ENCODE measurements at regions not wholly inside any gene's neighbourhood (a gene's known extent, or its start where the extent isn't known, plus 50 kb on each side); places are given as distances from the start of the nearest gene placed in this dataset.

DNA sequence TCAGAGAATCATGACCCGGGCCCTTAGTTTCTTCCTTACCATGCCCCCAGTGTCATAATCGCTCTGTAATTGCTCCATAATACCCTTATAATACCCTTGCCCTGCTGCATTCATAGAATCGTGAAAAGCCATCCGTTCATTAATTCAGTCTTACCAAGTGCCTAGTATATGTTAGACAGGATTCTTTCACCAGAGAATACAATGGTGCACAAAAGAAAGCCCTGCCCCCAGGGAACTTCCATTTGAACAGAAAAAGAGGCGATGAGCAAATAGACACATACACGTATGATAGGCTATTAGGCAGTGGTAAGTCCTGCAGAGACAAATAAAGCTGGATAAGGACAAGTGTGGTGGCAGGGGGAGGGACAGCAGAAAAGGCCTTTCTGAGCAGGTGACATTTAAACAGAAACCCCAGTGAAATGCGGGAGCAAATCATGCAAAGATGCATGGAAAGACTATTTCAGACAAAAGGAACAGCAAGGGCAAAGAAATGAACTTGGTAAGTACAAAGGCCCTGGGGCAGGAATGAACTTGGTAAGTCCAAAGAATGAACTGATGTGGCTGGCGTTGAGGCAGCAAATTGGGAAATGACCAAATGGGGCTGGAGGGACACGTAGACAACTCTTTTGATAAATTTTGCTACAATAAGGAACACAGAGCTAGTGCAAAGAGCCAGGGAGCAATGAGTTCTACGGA is 74.6 kb upstream of the CREB3L1 start:
- BruUV-seq (replicated peaks), result no TSS peak
- Histone ChIP-seq H3K4me2 (ENCODE audit: low read length) (no peak overlapping the region), H3K4me1 (ENCODE audit: insufficient read depth, low read length, poor library complexity, severe bottlenecking) (no peaks in the 10 kb centered on the region), H3K4me3 (ENCODE audit: low read depth, low read length, poor library complexity, severe bottlenecking) (no peak overlapping the region), H3K79me2 (ENCODE audit: insufficient read depth, low read depth, low read length) (no peaks in the 10 kb centered on the region), H3K9me3 (ENCODE audit: low read length) (no peaks in the 10 kb centered on the region), H3K9me2 (ENCODE audit: insufficient read depth, low read length) (no peaks in the 10 kb centered on the region), H3K36me3 (ENCODE audit: insufficient read depth, low read length) (no peaks in the 10 kb centered on the region), H4K20me1 (ENCODE audit: insufficient read depth, low read length) (no peaks in the 10 kb centered on the region), H2AFZ (ENCODE audit: low read length) (no peak overlapping the region), H3K27ac (ENCODE audit: low read depth, low read length, poor library complexity, severe bottlenecking) (no peak overlapping the region)
- DNase-seq (ENCODE audit: low spot score), result no peak
- POLR2A ChIA-PET, result interaction anchor here (0.6 kb wide), 2 partner anchors 86 to 126 kb away, joined by 3 read pairs; no protein-coding TSS in a partner anchor
- intact Hi-C loops (cut with micrococcal nuclease; ENCODE audit: unreplicated experiment), result no loop called here
- TF ChIP-seq, protein P1, sequence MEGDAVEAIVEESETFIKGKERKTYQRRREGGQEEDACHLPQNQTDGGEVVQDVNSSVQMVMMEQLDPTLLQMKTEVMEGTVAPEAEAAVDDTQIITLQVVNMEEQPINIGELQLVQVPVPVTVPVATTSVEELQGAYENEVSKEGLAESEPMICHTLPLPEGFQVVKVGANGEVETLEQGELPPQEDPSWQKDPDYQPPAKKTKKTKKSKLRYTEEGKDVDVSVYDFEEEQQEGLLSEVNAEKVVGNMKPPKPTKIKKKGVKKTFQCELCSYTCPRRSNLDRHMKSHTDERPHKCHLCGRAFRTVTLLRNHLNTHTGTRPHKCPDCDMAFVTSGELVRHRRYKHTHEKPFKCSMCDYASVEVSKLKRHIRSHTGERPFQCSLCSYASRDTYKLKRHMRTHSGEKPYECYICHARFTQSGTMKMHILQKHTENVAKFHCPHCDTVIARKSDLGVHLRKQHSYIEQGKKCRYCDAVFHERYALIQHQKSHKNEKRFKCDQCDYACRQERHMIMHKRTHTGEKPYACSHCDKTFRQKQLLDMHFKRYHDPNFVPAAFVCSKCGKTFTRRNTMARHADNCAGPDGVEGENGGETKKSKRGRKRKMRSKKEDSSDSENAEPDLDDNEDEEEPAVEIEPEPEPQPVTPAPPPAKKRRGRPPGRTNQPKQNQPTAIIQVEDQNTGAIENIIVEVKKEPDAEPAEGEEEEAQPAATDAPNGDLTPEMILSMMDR (conservative IDR thresholded peaks at IDR 0.05; ENCODE audit: low read length), result no peak
- TF ChIP-seq EZH2phosphoT487 (IDR thresholded peaks at IDR 0.05; ENCODE audit: borderline replicate concordance, low read depth, low read length), result no peak
- CTCF ChIA-PET (ENCODE audit: unreplicated experiment), result no interaction called here

DNA sequence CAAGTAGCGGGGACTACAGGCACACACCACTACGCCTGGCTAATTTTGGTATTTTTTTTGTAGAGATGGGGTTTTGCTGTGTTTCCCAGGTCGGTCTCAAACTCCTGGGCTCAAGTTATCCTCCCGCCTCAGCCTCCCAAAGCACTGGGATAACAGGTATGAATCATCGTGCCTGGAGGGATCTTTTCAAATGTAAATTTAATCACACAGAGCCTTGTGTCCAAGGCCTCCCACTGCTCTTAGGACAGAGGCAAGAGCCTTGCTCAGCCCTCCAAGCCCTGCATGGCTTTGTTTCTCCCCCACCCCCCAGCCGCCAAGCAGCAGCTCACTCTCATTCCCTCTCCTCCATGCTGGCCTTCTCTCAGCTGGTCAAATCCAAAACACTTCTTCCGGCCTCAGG is 75.3 kb upstream of the CREB3L1 start:
- TF ChIP-seq, protein P1 (conservative IDR thresholded peaks at IDR 0.05; ENCODE audit: low read length), result no peak
- TF ChIP-seq EZH2phosphoT487 (IDR thresholded peaks at IDR 0.05; ENCODE audit: borderline replicate concordance, low read depth, low read length), result no peak
- CTCF ChIA-PET (ENCODE audit: unreplicated experiment), result no interaction called here

DNA sequence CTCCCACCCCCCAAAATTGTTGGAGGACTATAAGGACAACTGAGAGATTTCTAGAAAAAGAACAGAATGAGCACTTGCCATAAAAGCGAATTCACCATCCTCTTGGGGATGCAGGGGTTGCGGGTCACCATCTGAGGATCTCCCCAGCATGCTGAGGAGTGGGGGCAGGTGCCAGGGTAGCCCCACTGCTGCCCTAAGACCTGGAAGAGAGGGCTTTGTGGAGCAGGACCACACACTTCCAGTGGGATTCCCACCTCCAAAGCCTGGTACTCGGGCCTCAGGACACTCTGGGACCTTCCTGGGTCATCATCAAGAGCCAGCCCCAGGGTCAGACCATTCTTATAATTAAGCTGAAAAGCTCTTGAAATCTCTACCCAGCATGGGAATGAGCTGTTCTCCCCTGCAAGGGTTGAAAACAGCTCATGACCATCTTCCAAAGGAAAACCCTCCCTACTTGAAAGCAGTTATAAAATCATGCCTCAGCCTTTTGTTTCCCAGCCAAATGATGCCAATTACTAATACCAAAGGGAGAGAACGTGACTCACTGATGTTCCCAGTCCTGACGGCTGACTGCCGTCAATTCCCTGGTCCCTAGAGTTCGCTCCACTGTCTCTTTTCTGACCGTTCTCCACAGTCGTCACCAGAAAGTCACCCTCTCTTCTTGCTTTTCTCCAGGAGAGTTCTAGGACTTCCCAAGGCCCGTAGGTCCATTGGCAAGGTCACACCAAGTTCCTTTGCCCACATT is 76.8 kb upstream of the CREB3L1 start:
- H3K27ac ChIP-seq (ENCODE audit: low read depth, low read length, poor library complexity, severe bottlenecking), result no peak overlapping the region
- no peaks in the 10 kb centered on the region for H4K20me1 ChIP-seq (ENCODE audit: insufficient read depth, low read length)
- H3K79me2 ChIP-seq (ENCODE audit: insufficient read depth, low read depth, low read length), result no peaks in the 10 kb centered on the region
- H3K4me3 ChIP-seq (ENCODE audit: low read depth, low read length, poor library complexity, severe bottlenecking), result no peak overlapping the region
- intact Hi-C loops (cut with micrococcal nuclease; ENCODE audit: unreplicated experiment), result no loop called here
- POLR2A ChIA-PET, result no interaction called here
- DNase-seq (ENCODE audit: low spot score), result no peak
- no peaks in the 10 kb centered on the region for H3K9me3 ChIP-seq (ENCODE audit: low read length)
- BruUV-seq (replicated peaks), result no TSS peak
- H3K4me2 ChIP-seq (ENCODE audit: low read length), result no peak overlapping the region
- CTCF ChIA-PET (ENCODE audit: unreplicated experiment), result interaction anchor here (0.6 kb wide), 1 partner anchor 159 kb away, joined by 4 read pairs; no protein-coding TSS in a partner anchor
- no peak overlapping the region for H2AFZ ChIP-seq (ENCODE audit: low read length)
- TF ChIP-seq, protein P1 (conservative IDR thresholded peaks at IDR 0.05; ENCODE audit: low read length), result no peak
- TF ChIP-seq EZH2phosphoT487 (IDR thresholded peaks at IDR 0.05; ENCODE audit: borderline replicate concordance, low read depth, low read length), result no peak
- H3K9me2 ChIP-seq (ENCODE audit: insufficient read depth, low read length), result no peaks in the 10 kb centered on the region
- H3K4me1 ChIP-seq (ENCODE audit: insufficient read depth, low read length, poor library complexity, severe bottlenecking), result no peaks in the 10 kb centered on the region
- no peaks in the 10 kb centered on the region for H3K36me3 ChIP-seq (ENCODE audit: insufficient read depth, low read length)

More for the DNA sequence above, 75.3 kb upstream of the CREB3L1 start:
- no peak overlapping the region for H2AFZ ChIP-seq (ENCODE audit: low read length)
- H3K9me3 ChIP-seq (ENCODE audit: low read length), result no peaks in the 10 kb centered on the region
- H3K4me3 ChIP-seq (ENCODE audit: low read depth, low read length, poor library complexity, severe bottlenecking), result no peak overlapping the region
- DNase-seq (ENCODE audit: low spot score), result no peak
- H3K36me3 ChIP-seq (ENCODE audit: insufficient read depth, low read length), result no peaks in the 10 kb centered on the region
- no peak overlapping the region for H3K27ac ChIP-seq (ENCODE audit: low read depth, low read length, poor library complexity, severe bottlenecking)
- POLR2A ChIA-PET, result interaction anchor here (0.6 kb wide), 2 partner anchors 87 to 125 kb away, joined by 3 read pairs; no protein-coding TSS in a partner anchor
- H3K9me2 ChIP-seq (ENCODE audit: insufficient read depth, low read length), result no peaks in the 10 kb centered on the region
- no peaks in the 10 kb centered on the region for H3K4me1 ChIP-seq (ENCODE audit: insufficient read depth, low read length, poor library complexity, severe bottlenecking)
- H3K79me2 ChIP-seq (ENCODE audit: insufficient read depth, low read depth, low read length), result no peaks in the 10 kb centered on the region
- intact Hi-C loops (cut with micrococcal nuclease; ENCODE audit: unreplicated experiment), result no loop called here
- no peaks in the 10 kb centered on the region for H4K20me1 ChIP-seq (ENCODE audit: insufficient read depth, low read length)
- BruUV-seq (replicated peaks), result no TSS peak
- no peak overlapping the region for H3K4me2 ChIP-seq (ENCODE audit: low read length)
